HG03159 (cell line): ENCODE measurements at regions not wholly inside any gene's neighbourhood (a gene's known extent, or its start where the extent isn't known, plus 50 kb on each side); places are given as distances from the start of the nearest gene placed in this dataset.
"Not testable (repeated sequence)": the region's sequence is repeated elsewhere in the genome, so short reads cannot be mapped to it uniquely, and the experiment has no call there.

Experiments used
- ATAC-seq: cut with Tn5 transposase; IDR thresholded peaks from one replicate; pipeline ENCODE4 v1.9.1; 2021; ENCODE audit warnings: mild to moderate bottlenecking, moderate library complexity; ENCODE audit not compliant: unreplicated experiment

DNA sequence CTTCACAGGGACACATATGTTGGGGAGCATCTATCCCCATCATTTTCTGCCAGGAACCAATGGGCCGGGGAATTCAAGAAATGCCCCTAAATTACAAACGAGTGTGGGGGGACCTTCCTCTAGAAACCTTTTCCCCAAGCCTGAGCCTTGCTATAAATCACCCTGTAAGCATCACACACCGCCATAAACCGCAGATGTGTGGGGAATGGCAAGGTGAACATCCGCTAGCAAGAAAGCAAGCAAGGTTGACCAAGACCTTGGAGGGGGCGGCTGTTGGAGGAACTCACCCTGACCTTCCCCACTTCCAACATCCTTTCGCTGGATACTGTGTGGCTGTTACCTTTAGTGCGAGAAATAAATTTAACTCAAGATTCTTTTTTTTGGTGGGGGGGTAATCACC, 693.3 kb upstream of the TBX3 start:
- no peak for ATAC-seq

DNA sequence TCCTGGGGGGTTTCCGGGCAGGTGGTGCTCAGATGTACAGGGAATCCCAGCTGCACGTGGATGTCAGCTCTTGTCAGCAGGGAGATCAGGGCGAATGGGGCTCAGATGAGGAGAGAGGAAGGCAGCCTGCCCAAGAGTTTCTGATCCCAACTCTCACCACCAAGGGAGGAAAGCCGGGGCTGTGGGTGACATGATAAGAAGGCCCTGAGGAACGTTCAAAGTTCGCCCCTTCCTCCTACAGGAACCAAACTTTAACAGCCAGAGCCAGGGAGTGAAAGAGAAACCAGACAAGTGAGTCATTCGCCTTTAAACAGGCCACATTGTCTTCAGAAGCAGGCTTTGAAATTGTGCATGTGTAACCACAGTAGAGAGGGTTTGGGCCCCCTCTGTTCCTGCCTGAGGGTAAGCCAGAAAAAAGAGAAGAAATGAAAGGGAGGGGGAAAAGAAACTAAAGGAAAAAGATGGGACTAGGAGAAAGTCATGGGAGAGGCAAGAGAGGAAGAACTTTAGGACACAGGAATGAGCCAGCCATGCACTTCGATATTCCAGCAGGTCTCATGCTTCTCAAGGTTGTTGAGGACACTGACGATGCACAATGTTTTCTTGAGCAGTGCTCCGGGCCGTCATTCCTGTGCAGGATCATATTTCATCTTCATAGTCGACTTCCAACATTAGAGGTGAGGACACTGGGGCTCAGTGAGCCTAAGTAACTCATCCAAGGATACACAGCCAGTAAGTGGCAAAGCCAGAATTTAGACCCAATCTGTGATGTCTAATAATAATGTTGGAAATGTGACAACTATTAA, 691.4 kb upstream of the TBX3 start:
- ATAC-seq = peak; percentile 94

DNA sequence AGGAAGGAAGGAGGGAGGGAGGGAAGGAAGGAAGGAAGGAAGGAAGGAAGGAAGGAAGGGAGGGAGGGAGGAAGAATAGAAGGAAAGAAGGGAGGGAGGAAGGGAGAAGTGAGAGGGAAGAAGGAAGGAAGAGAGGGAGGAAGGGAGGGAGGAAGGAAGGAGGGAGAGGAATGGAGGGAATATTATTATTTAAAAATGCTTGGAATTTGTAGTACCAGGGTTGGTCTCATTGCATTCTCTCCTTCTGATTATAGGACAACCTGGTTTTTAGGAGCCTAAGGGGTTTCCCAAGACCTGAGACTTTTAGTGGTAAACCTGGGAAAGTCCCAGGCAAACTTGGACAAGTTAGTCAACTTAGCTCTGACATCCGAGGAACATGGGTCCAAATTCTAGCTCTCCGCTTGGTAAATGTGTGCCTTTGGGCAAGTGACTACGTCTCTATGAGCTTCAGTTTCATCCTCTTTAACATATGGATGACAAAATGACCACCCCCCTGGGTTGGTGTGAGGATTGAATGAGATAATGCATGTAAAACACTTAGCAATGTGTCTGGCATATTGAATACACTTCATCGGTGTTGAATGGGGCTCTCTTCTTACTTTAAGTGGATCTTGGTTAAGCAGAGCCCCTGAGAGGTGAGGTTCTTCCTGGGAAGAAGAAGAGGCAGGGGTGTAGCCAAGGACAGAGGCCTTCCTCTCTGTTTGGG, 690.7 kb upstream of the TBX3 start:
- ATAC-seq = peak; percentile 28

DNA sequence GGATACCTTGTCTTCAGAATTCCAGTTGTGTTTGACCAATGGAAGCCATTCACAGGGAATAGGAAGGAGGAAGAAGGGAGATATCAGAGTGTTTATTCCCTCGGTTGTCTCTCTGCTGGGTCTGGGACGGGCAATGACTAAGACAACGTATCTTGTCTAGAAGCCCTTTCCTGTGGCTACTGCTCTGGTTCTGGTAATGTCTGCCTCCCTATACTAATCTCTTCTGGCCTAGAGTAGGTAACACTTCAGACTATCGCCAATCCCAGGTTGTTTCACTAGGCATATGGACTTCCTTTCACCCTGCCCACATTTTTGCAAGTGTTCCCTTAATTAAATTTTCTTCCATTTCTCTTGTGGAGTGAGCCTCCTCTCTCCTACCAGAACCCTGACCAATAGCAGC, 687.7 kb upstream of the TBX3 start:
- no peak for ATAC-seq

DNA sequence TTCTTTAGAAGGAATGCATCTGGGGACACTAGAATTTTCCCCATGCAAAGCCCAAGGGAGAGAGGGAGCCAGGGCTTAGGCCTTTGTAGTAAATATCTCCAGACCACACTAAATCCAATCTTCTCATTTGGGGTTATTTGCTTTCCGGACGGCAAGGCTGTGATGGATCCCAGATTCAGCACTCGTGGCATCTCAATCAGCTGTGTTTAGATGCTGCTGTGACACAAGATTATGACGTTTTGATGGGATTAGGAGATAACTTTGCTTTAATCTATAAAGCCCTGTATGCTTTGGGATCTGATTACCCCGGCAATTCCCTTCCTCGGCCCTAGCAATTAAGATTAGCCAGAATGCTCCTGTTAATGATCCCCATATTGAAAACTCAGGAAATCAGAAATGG, 686.7 kb upstream of the TBX3 start:
- no peak for ATAC-seq

DNA sequence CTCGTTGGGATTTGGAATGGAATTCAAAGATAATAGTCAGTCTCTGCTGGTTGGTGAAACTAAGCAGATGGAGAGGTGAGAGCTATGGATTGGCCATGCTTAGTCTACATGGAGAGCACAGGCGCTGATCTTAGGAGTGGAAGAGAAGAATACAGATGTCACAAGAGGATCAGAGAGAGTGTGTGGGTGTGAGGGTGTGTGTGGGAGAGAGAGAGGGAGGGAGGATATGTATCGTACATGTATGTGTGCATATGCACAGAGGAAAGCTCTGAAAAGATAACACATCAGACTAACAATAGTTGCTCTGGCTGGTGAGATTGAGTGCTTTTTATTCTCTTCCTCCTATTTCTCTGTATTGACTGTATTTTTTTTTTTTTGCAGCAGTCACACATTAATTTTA, 686.2 kb upstream of the TBX3 start:
- ATAC-seq = no peak

DNA sequence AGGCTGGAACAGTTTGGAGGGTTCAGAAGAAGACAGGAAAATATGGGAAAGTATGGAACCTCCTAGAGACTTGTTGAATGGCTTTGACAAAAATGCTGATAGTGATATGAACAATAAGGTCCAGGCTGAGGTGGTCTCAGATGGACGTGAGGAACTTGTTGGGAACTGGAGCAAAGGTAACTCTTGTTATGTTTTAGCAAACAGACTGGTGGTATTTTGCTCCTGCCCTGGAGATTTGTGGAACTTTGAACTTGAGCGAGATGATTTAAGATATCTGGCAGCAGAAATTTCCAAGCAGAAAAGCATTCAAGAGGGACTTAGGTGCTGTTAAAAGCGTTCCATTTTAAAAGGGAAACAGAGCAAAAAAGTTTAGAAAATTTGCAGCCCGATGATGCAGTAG, 682.3 kb upstream of the TBX3 start:
- ATAC-seq = not testable (repeated sequence)

DNA sequence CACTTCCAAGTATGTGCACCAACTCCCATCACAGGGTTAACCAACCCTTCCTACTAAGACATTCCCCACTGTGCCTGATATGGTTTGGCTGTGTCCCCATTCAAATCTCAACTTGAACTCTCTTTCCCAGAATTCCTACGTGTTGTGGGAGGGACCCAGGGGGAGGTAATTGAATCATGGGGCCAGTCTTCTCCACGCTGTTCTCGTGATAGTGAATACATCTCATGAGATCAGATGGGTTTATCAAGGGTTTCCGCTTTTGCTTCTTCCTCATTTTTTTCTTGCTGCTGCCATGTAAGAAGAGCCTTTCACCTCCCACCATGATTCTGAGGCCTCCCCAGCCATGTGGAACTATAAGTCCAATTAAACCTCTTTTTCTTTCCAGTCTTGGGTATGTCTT, 681.8 kb upstream of the TBX3 start:
- not testable (repeated sequence) for ATAC-seq

DNA sequence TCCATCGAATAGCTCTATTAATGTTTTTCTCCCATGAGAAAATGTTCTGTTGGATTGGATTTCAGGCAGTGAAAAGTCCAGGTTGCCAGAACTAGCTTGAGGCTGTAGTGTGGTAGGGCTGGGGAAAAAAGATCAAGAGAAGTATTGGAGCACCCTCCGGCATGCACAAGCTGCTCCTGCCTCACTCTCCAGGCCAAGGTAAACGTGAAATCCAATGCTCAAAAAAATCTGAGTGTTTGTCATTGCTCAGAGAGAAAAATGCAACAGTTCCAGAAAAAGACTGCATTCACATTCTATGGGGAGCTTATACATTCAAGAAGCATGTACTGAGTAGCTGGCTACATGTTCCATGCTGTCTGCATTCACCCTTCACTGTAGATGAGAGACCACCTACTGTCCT, 680.9 kb upstream of the TBX3 start:
- ATAC-seq = no peak

DNA sequence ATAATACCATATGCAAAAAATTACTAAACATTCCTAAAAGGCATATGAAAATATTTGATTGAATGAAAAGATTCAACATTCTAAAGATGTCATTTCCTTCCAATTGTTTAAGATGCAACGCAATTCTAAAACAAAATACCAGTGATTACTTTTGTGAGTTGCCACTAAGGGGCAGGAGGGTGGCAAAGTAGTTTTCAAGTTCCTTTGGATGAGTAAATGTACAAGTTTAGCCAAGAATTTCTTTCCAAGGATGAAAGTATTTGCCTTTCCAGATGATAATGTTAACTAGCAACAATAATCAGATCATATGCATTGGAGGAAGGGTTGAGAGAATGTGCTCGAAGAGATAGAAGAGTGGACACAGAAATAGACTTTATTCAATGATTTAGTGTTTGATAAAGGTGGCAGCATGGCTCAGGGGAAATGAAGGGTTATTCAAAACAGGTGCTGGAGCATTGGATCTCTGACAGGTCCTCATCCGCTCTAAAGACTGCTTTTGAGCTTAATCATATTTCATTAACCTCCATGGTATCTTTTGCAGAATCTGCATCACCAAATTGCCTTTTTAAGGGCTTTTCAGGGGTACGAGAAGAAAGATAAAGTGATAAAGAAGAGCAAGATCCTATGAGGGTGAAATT, 678.5 kb upstream of the TBX3 start:
- no peak for ATAC-seq

DNA sequence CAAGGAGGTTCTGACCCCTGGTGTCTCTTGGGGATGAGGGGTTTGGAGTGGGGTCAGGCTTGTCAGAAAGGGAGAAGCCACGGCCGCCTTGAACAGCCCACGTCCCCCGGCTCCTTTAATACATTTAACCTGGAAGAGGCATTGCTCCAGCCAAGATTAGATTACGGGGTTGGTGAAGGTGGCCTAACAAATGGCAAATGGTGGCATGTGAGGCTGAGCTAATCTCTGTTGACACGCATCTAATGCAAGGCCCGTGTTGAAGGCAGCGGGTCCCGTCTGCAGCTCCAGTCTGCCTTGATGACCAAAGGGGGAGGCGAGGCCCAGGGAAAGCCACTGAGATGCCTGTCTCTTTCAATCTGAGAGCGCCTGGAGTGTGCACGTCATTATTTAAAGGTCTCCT, 673.7 kb upstream of the TBX3 start:
- no peak for ATAC-seq

DNA sequence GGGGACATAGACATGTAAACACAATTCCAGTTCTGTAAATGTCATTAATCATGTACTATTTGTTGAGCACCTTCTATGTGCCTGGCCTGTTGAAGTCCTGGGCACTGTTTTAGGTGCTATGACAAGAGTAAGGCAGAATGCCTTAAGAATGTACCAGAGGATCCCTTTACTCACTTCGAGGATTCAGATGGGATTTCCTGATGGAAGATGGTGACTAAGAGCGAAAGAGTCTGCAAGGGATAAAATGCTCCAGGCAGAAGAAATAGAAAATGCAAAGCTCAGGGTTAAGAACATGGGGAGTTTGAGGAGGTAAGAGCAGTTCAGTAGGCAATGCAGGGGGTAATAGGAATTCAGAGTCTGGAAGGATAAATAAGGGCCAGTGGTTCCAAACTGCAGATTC, 671.3 kb upstream of the TBX3 start:
- no peak for ATAC-seq

DNA sequence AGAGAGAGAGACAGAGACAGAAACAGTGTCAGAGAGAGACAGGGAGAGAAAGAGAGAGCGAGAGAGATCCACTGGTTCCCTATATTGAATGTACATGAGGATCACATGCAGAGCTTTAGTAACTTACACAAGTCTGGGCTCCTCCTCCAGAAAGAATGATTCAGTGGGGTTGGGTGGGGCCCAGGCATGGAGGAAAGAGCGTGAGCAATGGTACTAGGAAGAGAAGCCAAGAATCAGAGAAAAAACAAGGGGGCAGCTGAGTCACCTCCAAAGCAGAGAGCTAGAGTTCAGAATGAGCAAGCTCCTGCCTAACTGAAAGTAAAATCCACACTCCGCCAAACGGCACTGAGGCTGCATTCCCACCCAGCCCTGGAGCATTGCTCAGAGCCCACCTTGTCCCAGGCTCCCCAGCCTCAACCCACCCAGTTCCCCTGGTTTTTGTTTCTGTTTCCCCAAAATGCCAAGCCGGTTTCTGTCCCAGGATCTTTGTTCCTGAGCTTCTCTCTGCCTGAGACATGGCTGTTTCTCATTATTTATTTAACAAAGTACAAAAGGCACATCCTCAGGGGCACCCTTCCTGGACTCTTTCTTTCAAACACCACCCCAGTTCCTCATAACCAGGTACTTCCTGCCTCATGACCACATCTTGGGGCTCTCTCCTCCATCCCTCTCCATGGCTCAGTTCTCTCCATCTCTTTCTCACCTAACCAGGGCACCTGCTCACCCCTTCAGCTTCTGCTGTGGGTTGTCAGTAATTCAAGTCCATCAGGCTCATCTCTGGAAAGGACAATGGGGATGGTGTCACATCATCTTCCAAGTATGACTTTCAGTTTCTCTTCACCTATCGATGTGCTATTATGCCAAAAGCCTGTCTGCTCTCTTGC, 670.3 kb upstream of the TBX3 start:
- ATAC-seq = no peak

DNA sequence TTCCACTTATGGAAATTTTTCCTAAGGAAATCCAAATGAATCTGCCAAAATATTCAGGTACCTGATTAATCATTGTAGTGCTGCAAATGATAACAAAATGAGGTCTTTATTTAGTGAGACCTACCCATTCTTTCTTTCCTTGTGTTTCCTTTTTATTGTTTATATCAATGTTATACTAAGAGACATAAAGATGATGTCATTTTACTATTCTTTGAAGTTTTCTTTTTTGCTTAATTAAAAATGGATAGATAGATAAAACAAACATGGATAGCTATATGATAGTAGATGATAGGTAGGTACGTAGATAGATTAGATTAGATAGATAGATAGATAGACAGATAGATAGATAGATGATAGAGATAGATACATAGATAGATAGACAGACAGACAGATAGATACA, 669.5 kb upstream of the TBX3 start:
- ATAC-seq = no peak

DNA sequence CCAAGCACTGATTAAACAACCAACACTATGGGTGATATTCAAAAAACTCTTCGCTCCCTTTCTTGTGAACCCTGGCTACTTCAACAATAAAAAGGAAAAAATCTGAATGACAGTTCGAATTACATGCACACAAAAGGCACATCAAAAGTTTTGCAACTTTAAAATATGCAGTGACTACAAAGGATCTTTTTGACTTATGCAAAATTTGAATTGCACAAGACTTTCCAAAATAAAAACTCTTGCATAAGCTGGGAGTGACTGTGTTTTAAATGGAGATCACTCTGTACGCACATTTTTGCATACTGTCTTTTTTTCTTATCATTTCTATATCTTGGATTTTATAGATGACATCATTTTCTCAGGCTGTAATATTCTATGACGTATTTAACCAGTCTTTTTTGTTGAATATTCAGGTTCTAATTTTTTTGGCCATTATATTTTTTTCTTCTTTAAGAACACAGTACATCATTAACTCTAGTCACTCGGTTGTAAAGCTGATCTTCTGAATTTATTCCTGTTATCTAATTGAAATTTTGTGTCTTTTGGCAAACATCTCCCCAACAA, 667.6 kb upstream of the TBX3 start:
- ATAC-seq = no peak

DNA sequence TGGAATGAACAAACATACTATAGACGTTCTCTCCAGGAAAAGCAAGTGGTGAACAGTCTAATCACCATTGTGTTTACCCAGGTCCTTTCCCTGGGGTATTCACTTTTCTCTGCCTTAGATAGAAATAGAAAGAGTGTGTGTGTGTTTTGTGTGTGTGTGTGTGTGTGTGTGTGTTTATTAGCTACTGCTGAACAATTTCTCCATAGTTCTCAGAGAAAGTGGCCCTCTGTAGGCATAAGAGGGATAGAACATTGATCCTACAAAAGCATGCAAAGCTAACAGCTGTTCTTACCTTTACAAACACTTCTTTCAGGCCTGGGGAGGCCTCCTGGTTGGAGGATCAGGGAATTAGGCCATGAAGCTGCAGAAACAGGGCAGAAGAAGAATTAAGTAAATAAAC, 665.7 kb upstream of the TBX3 start:
- no peak for ATAC-seq

DNA sequence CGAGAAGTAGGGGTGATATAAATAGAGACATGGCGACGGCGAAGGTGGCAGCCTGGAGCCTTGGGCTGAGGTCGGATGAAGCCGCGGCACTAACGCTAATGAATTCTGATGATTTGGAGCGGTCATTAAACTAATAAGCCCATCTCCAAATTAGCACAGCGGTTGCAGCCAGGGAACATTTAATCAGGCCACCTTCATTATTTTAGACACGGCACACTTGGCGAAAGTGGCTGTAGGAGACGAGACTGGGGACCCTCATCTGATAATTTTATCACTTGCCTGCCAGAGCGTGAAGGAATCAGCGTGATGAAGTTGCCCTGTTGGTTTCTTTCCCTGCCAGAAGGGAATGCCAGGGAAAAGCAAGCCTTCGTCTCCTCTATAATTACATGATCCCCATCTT, 664.3 kb upstream of the TBX3 start:
- no peak for ATAC-seq

DNA sequence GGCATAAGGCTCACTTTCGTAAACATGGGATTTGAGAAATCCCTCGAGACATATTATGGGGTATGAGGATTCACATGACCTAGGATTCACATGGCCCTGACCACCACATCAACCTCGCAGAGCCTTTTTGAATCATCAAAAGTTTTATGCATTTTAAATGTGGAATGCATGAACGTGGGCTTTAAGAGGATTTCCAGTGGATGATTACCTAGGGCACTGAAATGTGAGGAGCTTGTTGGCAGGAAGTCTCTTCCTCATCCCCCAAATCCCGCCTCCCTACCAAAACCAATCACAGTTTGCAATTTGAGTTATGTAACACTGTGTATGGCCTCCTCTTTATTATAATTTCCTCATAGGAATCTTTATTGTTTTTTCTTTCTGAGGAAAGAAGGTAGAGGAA, 659.6 kb upstream of the TBX3 start:
- ATAC-seq = no peak

DNA sequence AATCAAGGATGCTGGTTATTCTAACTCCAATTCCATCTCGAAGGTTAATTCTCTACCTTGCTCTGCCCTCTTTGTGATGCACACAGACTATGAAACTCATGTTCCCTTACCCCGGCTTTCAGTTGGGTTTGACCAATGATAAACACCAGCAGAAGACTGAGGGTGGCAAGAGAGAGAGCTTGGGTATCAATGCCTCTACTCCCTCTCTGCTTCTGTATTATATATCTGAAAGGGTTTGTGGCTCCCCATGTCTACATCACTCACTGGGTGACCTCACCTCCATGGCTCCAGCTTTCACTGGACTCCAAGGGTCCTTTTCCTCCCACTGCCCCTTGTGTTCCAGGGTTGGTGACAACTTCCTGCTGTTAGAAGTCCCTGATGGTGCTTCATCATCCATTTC, 659.0 kb upstream of the TBX3 start:
- no peak for ATAC-seq

DNA sequence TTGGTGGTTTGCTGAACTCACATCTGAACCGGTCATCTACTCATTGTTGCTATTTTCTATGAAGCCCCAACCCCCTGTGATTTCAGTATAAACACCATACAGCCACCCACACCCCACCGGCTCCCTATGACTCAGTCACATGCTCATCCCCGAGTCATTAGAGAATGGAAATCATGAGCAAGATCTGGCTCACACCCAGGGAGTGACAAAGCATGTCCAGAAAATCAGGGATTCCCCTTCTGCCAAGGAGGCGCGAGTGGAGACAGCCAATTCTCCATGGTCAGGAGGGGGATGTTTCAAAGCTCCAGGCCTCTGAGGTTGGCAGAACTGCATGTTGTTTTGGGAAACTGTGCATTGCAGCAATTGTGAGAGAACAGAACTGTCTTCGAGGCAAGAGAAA, 657.5 kb upstream of the TBX3 start:
- no peak for ATAC-seq
